ENCODE measurements at regions not wholly inside any gene's neighbourhood (a gene's known extent, or its start where the extent isn't known, plus 50 kb on each side); places are given as distances from the start of the nearest gene placed in this dataset.

- TF ChIP-seq CTCF (IDR thresholded peaks at IDR 0.05) (no peak), EP300 (IDR thresholded peaks at IDR 0.05) (no peak)
These were observed 1101.4 kb downstream of the BCL11B start for GRCh38 chr14:98170575-98170974.

Measured in suprapubic skin (tissue), 3 donors.